ENCODE measurements at regions not wholly inside any gene's neighbourhood (a gene's known extent, or its start where the extent isn't known, plus 50 kb on each side); places are given as distances from the start of the nearest gene placed in this dataset.

DNA sequence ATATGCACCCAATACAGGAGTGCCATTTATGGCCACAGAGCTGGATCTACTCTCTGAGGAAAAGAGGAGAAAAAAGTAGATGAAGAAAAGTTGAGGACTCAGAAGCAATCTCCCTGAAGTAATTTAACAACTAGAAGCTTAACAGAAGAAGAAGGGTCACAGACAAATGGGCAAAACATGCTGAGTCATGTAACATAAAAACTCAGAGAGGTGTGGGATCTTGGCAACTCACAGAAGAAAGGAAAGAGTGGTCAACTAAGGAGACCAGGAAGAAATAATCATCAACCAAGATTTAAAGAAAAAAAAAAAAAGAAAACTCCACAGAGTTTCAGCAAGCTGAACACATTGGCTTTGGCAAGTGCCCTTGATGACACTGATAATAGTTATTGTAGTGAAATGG, 51.8 kb upstream of the BET1 start:
- TF ChIP-seq, protein P1, sequence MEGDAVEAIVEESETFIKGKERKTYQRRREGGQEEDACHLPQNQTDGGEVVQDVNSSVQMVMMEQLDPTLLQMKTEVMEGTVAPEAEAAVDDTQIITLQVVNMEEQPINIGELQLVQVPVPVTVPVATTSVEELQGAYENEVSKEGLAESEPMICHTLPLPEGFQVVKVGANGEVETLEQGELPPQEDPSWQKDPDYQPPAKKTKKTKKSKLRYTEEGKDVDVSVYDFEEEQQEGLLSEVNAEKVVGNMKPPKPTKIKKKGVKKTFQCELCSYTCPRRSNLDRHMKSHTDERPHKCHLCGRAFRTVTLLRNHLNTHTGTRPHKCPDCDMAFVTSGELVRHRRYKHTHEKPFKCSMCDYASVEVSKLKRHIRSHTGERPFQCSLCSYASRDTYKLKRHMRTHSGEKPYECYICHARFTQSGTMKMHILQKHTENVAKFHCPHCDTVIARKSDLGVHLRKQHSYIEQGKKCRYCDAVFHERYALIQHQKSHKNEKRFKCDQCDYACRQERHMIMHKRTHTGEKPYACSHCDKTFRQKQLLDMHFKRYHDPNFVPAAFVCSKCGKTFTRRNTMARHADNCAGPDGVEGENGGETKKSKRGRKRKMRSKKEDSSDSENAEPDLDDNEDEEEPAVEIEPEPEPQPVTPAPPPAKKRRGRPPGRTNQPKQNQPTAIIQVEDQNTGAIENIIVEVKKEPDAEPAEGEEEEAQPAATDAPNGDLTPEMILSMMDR (IDR thresholded peaks at IDR 0.05) = no peak
- no peak for TF ChIP-seq POLR2A (IDR thresholded peaks at IDR 0.05)

Measured in testis (tissue), 2 donors.